WTC11 (cell line): ENCODE measurements at regions not wholly inside any gene's neighbourhood (a gene's known extent, or its start where the extent isn't known, plus 50 kb on each side); places are given as distances from the start of the nearest gene placed in this dataset.

Experiments
- ATAC-seq: fragments of 200-7000 bp; cut with Tn5 transposase; 2 replicates; pipeline ENCODE4 v1.10.0; 2021; ENCODE audit warnings: mild to moderate bottlenecking, moderate library complexity
- CTCF ChIA-PET: fragments of 300-600 bp; sonication (Branson Sonifier 250); formaldehyde crosslinking; loops from one replicate; lab custom pipeline; 2021; ENCODE audit warnings: antibody characterized with exemption; lab: Charles Lee
- POLR2A ChIA-PET: fragments of 350-600 bp; sonication (Branson Sonifier 250); formaldehyde crosslinking; loops from one replicate; lab custom pipeline; 2021; ENCODE audit warnings: antibody characterized with exemption; lab: Charles Lee
- DNase-seq: peaks from one replicate; pipeline ENCODE4 v3.0.0; 2021; ENCODE audit warnings: low spot score
- H3K27ac Mint-ChIP-seq: 2 replicates; pipeline ENCODE4 v1.8.0; 2021; ENCODE audit warnings: mixed read lengths
- H3K27me3 Mint-ChIP-seq: 2 replicates; pipeline ENCODE4 v1.8.0; 2021; ENCODE audit warnings: low read depth, mild to moderate bottlenecking, moderate library complexity, mixed read lengths
- H3K36me3 Mint-ChIP-seq: 2 replicates; pipeline ENCODE4 v1.8.0; 2021; ENCODE audit warnings: mixed read lengths
- H3K4me1 Mint-ChIP-seq: 2 replicates; pipeline ENCODE4 v1.8.0; 2022; ENCODE audit warnings: mixed read lengths
- H3K4me3 Mint-ChIP-seq: 2 replicates; pipeline ENCODE4 v1.8.0; 2021; ENCODE audit warnings: mild to moderate bottlenecking, moderate library complexity, mixed read lengths
- H3K9me3 Mint-ChIP-seq: 2 replicates; pipeline ENCODE4 v1.8.0; 2021; ENCODE audit warnings: mixed read lengths
- AR ChIP-seq: fragments of 250-450 bp; sonication (Bioruptor Pico); IDR thresholded peaks from 2 replicates; pipeline ENCODE4 v1.9.0; 2021; ENCODE audit warnings: mild to moderate bottlenecking
- CBFB ChIP-seq: sonication (generic); formaldehyde crosslinking; IDR thresholded peaks from 2 replicates; pipeline ENCODE4 v1.8.1; 2022; ENCODE audit warnings: mild to moderate bottlenecking, low read depth, missing genetic modification reagents
- CREM ChIP-seq: sonication (generic); formaldehyde crosslinking; IDR thresholded peaks from 2 replicates; pipeline ENCODE4 v1.8.1; 2022; ENCODE audit warnings: mild to moderate bottlenecking, missing genetic modification reagents, moderate library complexity
- EMX1 ChIP-seq: fragments of 250-450 bp; sonication (Bioruptor Pico); IDR thresholded peaks from 2 replicates; pipeline ENCODE4 v1.8.0; 2021; ENCODE audit warnings: mild to moderate bottlenecking
- FOXK1 ChIP-seq: sonication (generic); formaldehyde crosslinking; IDR thresholded peaks from 2 replicates; pipeline ENCODE4 v1.8.0; 2022; ENCODE audit warnings: mild to moderate bottlenecking, moderate library complexity, missing genetic modification reagents
- HMGXB4 ChIP-seq: sonication (generic); formaldehyde crosslinking; IDR thresholded peaks from 2 replicates; pipeline ENCODE4 v1.8.1; 2023; ENCODE audit warnings: mild to moderate bottlenecking, moderate library complexity, missing genetic modification reagents
- IRF1 ChIP-seq: sonication (generic); formaldehyde crosslinking; IDR thresholded peaks from 2 replicates; pipeline ENCODE4 v1.8.0; 2023; ENCODE audit warnings: missing genetic modification reagents
- JUN ChIP-seq: sonication (generic); formaldehyde crosslinking; IDR thresholded peaks from 2 replicates; pipeline ENCODE4 v1.8.0; 2023; ENCODE audit warnings: mild to moderate bottlenecking, missing genetic modification reagents
- NR2C2 ChIP-seq: sonication (generic); formaldehyde crosslinking; IDR thresholded peaks from 2 replicates; pipeline ENCODE4 v1.8.0; 2022; ENCODE audit warnings: mild to moderate bottlenecking, missing genetic modification reagents
- PRRX2 ChIP-seq: fragments of 250-450 bp; sonication (Bioruptor Pico); IDR thresholded peaks from 2 replicates; pipeline ENCODE4 v1.8.0; 2021; ENCODE audit warnings: mild to moderate bottlenecking
- RORB ChIP-seq: fragments of 250-450 bp; sonication (Bioruptor Pico); IDR thresholded peaks from 2 replicates; pipeline ENCODE4 v1.9.0; 2021; ENCODE audit warnings: mild to moderate bottlenecking
- USF2 ChIP-seq: sonication (generic); formaldehyde crosslinking; IDR thresholded peaks from 2 replicates; pipeline ENCODE4 v1.8.1; 2023; ENCODE audit warnings: mild to moderate bottlenecking, missing genetic modification reagents, moderate library complexity
- ZNF219 ChIP-seq: sonication (generic); formaldehyde crosslinking; IDR thresholded peaks from 2 replicates; pipeline ENCODE4 v1.8.0; 2023; ENCODE audit warnings: missing genetic modification reagents, mild to moderate bottlenecking, borderline replicate concordance
- ZNF416 ChIP-seq: fragments of 250-450 bp; sonication (Bioruptor Pico); IDR thresholded peaks from 2 replicates; pipeline ENCODE4 v1.9.0; 2021; ENCODE audit warnings: mild to moderate bottlenecking, inconsistent platforms

GRCh38 chr3:107962946-107963345 lies 127.9 kb downstream of the CD47 start (continued):
- TF ChIP-seq AR (CRISPR knock-in tag), result no peak
- TF ChIP-seq RORB (CRISPR knock-in tag), result no peak
- no peak for TF ChIP-seq JUN
- TF ChIP-seq CREM (CRISPR knock-in tag), result no peak

- DNase-seq, result no peak
- CTCF ChIA-PET, result no interaction called here
- no peak for ATAC-seq
- TF ChIP-seq IRF1 (CRISPR knock-in tag) (no peak), FOXK1 (CRISPR knock-in tag) (no peak), HMGXB4 (CRISPR knock-in tag) (no peak), CBFB (CRISPR knock-in tag) (no peak), EMX1 (CRISPR knock-in tag) (no peak), ZNF416 (CRISPR knock-in tag) (no peak), PRRX2 (CRISPR knock-in tag) (no peak), NR2C2 (CRISPR knock-in tag) (no peak)
- TF ChIP-seq, all 79 proteins: peak for 0
- no peak overlapping the region for H3K4me3 Mint-ChIP-seq
- peaks cover 13% of the 10 kb centered on the region; the same call in 1 of the 2 replicates for H3K9me3 Mint-ChIP-seq
- no peak overlapping the region for H3K27ac Mint-ChIP-seq
- POLR2A ChIA-PET, result no interaction called here
- H3K27me3 Mint-ChIP-seq, result no peaks in the 10 kb centered on the region
- peaks cover 28% of the 10 kb centered on the region for H3K4me1 Mint-ChIP-seq
- H3K36me3 Mint-ChIP-seq, result no peaks in the 10 kb centered on the region
These were observed 128.8 kb downstream of the CD47 start for GRCh38 chr3:107962037-107962436.

GRCh38 chr3:107959550-107960154 lies 131.2 kb downstream of the CD47 start:
- Mint-ChIP-seq H3K4me3 (no peak overlapping the region), H3K9me3 (peaks cover 12% of the 10 kb centered on the region; the same call in 1 of the 2 replicates), H3K4me1 (peaks cover 30% of the 10 kb centered on the region), H3K36me3 (no peaks in the 10 kb centered on the region), H3K27me3 (no peaks in the 10 kb centered on the region), H3K27ac (no peak overlapping the region)
- POLR2A ChIA-PET, result interaction anchor here (0.6 kb wide), 1 partner anchor 57 kb away, joined by 5 read pairs; no protein-coding TSS in a partner anchor
- TF ChIP-seq HMGXB4 (CRISPR knock-in tag), result no peak
- TF ChIP-seq ZNF219 (CRISPR knock-in tag), result no peak
- no peak for TF ChIP-seq USF2 (CRISPR knock-in tag)
- ATAC-seq (no peak), DNase-seq (no peak)
- CTCF ChIA-PET, result interaction anchor here (1.2 kb wide), 1 partner anchor 21 kb away, joined by 5 read pairs; no protein-coding TSS in a partner anchor
